GM21786 (cell line): ENCODE measurements at regions not wholly inside any gene's neighbourhood (a gene's known extent, or its start where the extent isn't known, plus 50 kb on each side); places are given as distances from the start of the nearest gene placed in this dataset.

Experiments
- ATAC-seq: cut with Tn5 transposase; IDR thresholded peaks from one replicate; pipeline ENCODE4 v1.9.1; 2021; ENCODE audit not compliant: unreplicated experiment

DNA sequence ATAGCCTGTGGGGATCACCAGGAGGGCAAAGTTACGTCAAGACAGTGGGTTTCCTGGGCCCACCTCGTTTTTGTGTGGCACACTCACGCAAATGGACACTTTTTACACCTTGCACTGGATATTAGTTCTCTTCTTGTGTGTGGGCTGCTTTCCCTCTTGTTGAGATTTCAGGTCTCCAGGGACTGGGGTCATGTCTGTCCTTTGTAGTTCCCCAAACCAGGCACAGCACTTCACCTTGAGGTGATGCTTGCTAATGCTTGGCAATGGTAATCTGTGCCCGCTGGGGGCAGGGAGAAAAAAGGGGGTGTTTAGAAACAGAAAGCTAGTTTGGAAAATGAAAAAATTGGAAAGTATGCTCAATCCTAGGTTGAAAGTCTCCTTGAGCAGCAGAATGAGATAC is 195.3 kb downstream of the PTEN start:
- ATAC-seq: no peak

DNA sequence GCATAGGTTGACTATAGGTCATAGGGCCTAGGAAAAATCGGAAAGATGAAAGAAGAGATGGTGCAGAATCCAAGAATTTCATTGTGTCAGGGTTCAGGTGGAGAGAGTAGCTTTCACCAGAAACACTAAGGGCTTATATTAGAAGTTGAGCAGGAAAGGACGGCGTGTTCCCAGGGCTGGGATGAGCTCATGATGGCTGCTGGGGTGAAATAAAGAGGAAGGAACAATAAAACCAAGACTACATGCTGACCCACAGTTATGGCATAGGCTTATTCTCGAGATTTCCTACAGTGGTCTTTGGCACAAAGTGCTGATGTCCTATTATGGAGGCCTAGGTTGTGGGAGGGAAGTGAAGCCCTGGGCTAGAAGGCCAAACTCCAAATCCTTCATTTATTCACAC is 195.8 kb downstream of the PTEN start:
- no peak for ATAC-seq

DNA sequence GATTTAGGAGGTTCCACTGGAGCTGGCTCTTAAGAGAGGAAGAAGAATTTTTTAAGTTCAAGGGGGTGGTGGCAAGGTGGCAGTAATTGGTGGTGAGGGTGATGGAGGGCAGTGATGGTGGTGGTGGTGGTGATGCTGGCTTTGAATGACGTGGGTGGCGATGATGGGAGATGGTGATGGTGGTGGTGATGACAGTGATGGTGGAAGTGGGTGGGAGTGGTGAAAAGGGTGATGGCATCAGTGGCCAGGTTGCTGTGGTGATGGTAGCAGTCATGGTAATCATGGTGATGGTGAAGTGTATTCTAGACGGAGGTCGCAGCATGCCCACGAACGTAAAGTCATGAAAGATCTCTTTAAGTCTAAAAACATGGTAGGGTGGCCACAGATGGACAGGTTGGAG is 197.3 kb downstream of the PTEN start:
- no peak for ATAC-seq

DNA sequence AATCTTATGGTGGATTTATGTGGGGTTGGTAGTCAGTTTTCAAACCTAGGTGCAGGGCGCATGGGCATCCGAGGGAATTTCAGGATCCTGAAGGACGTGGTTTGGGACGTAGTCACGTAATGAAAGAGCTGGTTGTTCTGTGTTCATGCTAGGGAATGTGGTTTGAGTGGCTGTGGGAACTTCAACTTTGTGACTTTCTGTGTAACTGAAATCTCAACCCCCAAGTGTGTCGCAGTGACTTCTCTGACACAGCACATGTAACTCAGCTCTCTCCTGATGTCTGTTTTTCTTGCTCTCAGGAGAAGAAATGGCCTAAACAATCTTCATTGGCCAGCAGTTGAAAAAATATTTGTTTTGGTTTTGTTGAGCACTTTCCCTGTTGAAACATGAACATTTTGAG is 199.0 kb downstream of the PTEN start:
- ATAC-seq: no peak

DNA sequence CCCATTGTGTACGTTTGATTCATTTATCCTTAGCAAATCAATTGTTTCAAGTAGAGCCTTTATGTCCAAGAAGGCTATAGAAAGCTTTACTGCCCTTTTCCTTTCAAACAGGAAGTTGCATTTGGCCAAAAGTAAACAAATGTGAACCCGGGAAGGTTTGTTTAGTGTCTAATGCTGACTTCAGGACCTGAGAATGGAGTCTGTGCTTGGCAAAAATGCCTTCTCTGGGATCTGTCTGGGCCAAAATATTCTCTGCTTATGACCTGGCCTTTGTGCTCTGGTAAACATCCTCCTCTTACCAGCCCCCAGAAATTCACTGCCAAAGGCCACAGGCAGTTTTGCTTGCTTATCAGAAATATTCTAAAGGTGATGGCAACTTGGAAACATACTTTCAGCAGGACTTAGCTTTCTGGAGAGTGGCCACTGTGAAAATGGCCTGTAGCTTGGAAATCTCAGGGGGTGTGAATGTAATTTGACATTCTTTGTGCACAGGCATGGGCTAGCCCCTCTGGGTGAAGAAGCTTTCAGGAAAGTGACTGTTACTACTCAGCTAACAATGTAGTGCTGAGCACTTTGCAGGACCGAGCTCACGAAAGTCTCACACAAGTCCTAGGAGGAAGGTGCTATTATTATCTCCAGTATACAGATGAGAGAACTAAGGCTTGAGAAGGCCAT is 199.5 kb downstream of the PTEN start:
- ATAC-seq: no peak

DNA sequence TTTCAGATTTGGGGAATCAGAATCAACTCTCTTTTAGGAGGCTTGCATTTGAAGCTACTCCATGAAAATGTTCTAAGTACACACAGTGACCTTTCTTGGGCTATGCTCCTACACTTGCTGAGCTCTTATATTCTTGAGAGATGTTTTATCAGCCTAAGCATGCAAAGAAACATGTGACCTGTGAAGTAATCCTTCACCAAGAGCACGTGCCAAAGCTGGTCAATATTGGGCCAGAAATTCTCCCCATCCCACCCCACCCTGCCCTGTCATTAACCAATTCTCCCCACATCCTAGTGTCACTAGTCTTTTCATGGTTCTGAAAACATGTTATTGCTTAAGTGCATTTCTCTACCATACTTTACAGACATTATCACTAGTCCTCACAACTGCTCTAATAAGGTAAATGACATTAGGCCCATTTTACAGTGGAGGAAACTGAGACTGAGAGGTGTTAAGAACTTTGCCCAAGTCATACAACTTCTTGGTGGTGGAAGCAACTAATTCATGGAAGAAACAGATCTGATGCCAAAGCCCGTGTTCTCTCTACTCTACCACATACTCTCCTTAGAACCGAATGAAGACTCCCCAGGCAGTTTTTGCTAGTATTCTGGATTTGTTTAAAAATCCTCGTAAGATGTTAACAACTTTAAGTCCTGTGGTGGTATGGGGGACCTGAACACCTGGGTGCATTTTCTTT is 200.6 kb downstream of the PTEN start:
- no peak for ATAC-seq

DNA sequence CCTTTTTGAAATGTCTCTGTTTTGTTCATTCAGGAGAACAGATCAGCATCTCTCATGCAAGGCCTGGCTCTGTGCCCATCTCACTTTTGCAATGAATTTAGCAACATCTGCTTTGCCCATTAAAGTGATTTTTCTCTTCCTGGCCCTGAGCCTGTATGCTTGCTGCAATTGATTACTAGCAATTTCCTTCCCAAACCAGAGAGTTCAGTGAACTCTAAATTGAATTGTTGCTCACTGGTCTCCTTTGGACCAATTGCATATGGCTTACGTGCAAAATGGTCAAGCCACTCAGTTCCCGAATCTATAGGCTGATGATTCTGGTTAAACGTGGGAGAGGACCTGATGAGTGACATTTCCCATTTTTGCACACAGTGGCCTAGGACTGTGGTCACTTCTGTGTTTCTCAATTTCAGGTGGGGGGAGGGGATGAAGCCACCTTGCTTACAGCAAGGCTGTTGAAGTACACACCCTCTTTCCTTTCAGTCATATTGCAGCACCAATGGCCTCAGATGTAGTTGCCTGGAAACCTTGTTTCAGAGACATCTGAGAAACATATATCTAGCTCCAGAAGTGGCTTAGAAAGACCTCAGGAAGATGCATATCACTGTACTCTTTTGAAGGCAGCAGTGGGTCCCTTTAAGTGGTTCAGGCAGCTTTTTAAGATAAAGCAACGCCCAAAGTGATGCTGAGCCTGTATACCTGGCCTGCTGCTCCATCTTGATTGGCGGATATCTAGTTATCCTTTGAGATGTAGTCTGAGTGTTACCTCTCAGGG is 201.4 kb downstream of the PTEN start:
- peak; percentile 54 for ATAC-seq

DNA sequence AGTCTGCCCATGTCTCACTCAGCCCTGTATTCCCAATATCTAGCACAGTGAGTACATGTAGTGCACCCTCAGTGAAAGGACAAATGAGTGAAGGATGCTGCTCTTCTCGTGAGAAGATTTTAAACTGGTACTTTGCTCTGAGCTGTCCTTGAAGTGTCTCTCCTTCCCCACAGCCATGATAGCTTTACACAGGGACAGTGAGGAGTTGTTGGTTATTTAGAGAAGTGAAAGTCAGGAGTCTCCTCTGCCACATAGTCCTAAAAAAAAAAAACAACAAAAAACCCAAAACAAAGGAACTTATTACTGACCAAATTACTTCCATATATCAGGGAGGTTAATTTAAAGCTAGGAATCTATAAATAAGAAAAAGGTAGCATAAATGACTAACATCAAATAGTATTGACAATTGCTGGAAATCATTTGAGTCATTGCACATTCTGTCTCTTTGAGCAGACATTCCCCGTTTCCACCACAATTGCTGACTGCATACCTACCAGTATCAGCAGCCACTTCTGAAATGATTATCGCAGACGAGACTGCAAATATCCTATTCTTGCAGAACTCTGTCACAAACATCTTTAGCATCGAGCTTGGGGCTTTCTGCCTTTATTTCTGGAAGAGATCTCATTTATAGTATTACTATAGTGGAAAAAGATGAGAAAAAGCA is 202.1 kb downstream of the PTEN start:
- peak; percentile 23 for ATAC-seq

DNA sequence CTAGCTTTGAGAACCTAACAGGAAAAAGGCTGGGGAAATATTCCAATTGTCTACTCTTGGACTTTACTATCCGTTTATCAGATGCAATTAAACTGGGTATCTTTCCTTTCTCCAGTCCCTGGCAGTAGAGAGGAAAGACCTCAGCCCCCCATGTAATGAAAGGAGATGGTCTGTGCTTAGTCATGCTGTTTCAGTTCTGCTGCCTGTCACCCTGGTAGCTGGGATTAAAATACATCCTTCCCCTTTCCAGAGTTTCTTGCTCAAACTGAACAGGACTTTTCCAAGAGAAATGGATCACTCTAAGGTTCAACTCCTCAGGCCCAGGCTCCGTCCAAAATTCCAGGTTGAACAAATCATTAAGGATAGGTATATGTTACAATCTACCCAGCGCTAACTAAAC is 202.9 kb downstream of the PTEN start:
- ATAC-seq: no peak

DNA sequence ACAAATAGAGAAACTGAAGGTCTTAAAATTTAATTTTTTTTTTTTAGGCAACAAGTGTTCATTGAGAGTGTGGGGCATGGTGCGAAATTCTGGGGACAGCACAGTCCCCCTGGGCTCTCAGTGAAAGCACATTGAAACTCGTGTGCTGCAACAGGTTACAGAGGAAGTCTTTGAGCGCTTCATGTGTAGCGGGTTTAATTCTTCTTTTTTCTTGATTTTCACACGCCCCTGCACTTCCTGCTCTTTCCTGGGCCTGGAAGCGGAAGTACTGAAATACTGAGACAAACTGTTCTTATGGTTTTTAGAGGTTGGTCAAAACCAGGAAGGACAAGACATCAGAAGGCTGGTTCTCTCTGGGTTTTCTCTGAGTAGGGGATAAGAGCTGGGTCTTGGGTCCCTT is 203.5 kb downstream of the PTEN start:
- ATAC-seq: no peak

DNA sequence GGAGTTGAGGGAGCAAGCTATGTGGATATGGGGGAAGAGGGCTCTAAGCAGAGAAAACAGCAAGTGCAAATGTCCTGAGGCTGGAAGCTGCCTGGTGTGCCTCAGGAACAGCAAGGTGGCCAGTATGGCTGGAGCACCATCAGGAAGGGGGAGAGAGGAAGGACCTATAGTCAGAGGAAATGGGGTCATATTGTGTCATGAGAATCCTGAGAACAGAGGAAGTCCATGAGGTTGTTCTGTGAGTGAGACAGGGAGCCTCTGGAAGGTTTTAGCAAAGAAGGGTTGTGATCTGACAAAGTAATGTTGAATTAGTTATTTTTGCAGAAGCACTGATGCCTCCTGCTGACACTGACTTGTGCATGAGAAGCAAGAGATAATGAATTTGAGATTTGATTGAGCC is 204.3 kb downstream of the PTEN start:
- ATAC-seq: no peak

DNA sequence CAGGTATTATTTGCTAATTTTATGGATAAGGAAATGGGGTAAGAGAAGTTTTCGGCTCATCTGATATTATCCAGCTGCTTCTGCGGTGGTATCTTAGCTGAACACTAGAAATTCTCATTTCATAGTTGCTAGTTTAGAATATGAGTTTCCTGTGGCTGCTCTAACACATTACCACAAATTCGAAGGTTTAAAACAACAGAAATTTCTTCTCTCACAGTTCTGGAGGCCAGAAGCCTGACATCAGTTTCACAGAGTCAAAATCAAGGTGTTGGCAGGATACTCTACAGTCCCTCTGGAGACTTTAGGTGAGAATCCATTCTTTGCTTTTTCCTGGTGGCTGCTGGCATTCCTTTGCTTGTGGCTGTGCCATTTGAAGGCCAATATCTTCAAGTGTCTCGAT is 205.9 kb downstream of the PTEN start:
- no peak for ATAC-seq

DNA sequence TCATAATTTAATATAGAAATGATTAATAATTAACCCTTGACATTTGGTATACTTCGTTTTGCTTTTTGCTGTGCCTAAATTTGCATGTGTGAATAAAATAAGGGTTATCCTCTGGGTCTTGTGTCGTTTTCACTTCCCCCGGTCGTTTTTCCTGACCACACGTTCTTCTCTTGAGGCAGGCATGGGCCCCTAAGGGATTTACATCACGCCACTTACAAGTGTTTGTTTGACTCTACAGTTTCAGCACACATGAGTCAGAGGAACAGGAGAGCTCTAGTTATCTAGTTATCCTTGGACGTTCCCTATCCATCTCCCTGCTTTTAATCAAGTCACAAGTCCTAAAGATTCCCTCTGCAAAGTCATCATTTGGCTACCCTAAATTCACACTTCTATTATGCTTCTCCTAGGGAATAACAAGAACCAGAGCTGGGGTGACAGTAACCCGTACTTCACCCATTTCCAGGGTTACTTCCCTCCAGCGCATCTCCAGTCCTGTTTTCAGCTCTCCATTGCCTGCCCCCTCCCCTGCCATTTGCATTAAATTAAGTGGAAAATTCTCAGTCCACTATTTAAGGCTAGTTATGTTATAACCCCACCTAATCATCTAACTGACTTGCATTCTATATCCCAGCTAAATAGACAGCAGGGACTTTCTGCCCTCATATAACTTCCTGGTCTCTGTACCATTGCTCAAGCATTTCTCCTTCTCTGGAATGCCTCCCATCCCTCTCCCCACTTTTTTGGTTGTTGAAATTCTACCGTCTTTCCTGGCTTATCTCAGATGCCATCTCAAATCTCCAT is 206.9 kb downstream of the PTEN start:
- peak; percentile 58 for ATAC-seq

DNA sequence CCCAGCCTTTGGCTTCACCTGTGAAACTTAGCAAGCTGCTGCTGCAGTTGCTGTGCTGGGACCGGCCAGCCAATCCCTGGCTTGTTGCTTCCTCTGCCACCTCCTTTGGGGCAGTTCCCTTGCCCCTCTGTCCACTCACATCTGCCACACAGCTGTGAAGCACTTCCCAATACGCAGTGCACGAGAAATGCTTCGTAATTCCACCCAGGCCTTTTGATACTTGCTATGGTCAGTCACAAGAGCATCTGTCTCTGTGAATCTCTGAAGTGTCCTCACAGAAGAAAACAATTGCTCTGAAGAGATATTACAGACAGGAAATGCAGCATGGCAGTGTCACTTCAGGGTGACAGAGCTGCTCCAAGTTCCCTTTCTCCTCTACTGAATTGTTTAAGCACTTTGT is 208.5 kb downstream of the PTEN start:
- no peak for ATAC-seq

DNA sequence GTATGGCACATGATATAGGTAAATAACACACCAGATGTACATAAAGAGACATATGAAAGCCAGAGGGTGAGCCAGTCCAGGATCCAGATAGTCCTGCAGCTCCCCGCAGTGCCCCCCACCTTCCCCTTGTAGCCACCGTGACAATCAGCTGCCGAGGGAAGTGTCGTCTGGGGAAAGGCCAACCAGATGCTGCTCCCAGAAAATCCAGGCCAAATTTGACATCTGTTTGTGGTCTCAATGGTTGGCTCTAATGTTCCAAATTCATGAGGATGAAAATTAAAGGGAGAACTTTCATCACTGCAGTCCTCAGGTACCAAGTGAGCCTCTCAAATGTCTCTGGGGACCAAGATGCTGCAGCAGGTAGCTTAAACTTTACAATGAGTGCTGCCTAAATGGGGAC is 210.3 kb downstream of the PTEN start:
- ATAC-seq: no peak

DNA sequence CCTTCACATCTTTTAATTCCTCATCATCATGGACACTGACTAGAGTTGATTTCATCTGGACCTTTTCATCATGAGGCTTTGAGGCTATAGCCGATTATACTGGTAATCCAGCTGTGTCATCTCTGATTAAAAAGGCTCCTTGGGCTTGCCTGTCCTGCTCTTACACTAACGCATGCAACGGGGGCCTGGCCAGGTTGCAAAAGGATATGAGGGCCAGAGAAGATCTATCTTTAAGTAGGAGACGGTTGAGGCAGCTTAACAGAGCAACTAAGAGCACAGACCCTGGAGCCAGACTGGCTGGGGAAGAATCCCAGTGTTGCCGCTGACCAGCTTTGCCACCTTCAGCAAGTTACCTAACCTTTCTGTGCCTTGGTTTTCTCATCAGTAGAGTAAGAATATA is 211.5 kb downstream of the PTEN start:
- no peak for ATAC-seq

DNA sequence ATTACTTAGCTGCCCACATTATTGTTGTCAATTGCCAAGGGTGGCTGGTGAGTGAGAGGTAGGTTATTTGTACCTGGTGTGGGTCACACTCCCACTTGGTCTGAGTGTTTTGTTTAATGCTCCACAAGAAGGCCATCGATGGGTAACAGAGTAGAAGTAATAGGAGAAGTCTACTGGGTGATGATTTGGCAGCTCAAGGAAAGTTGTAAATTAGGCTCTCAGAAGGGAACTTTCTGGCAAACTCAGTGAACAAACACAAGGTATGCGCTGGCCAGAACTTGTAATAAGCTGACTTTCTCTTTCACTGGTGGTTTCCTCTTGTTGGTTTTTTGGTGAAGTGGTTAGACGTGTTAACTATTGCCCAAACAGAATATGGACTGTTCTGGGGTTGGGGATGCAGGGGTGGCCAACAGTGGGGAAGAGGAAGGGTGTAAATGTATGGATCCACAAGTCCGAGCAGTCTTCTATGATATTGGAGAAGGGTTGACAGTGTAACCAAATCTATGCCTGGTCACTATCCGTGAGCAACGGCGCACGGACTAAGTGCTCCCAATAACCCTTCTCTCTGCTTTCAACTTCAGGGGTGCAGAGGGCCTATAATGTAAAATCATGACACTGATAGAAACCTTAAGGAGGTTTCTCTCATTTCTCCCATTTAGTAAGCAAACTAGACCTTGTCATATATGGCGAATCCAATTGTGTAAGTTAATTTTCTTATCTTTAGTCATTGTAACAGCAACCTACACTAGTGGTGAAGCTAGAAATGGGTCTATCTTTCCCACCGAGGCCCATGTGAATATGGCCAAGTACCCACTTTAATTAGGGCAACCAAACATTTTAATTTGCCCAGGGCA is 212.8 kb downstream of the PTEN start:
- ATAC-seq: peak; percentile 50

DNA sequence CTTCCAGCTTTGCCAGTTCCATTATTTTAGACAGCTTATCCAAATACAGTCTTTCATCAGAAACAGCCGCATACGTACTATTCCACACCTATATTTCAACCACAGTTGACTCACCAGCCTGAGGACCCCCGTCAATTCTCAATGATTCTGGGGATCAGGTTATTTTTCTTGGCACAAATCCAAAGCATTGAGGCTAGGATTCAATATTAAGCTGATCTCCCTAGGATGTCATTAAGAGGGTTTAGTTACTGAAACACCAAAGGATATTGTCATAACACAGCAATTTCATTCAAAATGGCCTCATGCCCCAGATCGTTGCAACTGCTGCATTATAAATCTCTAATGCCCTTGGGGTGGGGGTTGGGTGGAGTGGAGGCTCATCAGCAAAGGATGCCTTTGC is 214.6 kb downstream of the PTEN start:
- no peak for ATAC-seq

DNA sequence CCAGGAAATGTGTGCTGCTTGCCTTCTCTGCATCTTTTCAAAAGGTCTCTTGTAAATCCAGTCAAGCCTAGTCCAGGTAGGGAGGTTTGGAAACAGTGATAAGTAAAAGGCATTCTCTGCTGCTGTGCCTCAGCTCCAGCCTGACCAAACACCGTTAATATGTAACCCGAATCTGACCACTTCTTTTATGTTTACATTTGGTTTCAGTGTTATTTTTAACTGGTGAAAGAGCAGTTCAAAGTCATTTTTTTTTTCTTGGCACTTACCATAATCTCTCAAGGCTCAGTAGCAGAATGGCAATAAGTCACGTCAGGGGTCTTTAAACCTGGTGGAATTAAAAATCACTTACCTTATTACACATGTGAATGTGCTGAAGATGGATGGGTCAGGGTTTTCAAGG is 216.8 kb downstream of the PTEN start:
- ATAC-seq: peak; percentile 54

DNA sequence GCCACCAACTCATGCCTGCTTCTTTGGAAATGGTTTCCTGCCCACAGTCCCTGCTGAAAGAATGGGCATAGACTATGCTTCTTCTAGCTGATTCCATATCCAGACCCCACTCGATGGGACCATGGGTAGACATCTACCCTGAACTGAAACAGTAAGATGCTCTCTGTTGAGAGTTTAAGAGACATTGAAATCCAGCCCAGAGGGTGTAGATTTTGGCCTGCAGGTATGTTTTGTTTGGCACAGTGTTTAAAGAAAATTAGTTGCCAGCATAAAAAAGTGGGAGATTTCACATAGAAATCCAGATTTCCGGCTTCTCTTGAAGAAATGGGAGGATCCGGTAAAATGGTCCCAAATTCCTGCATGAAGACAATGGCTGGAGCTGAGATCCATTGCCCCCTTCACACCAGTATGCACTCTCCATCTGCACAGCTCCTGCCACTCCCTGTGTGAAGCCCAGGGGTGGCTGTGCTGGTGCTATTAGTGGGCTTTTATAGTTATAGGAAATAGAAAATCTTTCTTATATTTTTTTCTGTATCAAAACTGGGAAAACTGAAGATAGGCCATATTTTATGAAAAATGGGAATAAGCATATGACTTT is 218.1 kb downstream of the PTEN start:
- ATAC-seq: no peak
